Vagina (tissue), 2 donors: ENCODE measurements at regions not wholly inside any gene's neighbourhood (a gene's known extent, or its start where the extent isn't known, plus 50 kb on each side); places are given as distances from the start of the nearest gene placed in this dataset.

Experiments used
- DNase-seq, 2 donors: peaks; one replicate each; pipeline ENCODE4 v3.0.0-alpha.2; 2017; ENCODE audit errors: extremely low spot score in 2 of 2
- H3K27ac ChIP-seq: fragments of 200-600 bp; sonication (generic); one replicate; pipeline ENCODE4 v1.5.1; 2019
- H3K27me3 ChIP-seq: fragments of 200-600 bp; sonication (generic); one replicate; pipeline ENCODE4 v1.5.1; 2019
- H3K36me3 ChIP-seq, 2 donors: fragments of 200-600 bp; sonication (generic); one replicate each; pipeline ENCODE4 v1.5.1; 2017 to 2019
- H3K4me1 ChIP-seq: fragments of 200-600 bp; sonication (generic); one replicate; pipeline ENCODE4 v1.5.1; 2019
- H3K4me3 ChIP-seq, 2 donors: fragments of 200-600 bp; sonication (generic); 1 replicate in 1 of 2; 2 replicates in 1 of 2; pipeline ENCODE4 v1.5.1; 2016 to 2019
- H3K9me3 ChIP-seq: fragments of 200-600 bp; sonication (generic); one replicate; pipeline ENCODE4 v1.5.1; 2019
- CTCF ChIP-seq, 3 experiments: fragments of 450-650 bp in 2 of 3; fragments of 200-600 bp in 1 of 3; sonication (generic) in 1 of 3; IDR thresholded peaks; one replicate each; pipeline ENCODE4 v1.5.1; 2017 to 2019; ENCODE audit warnings: antibody characterized with exemption in 3 of 3, mild to moderate bottlenecking in 2 of 3, moderate library complexity in 2 of 3
- POLR2A ChIP-seq, 2 donors: fragments of 450-650 bp; IDR thresholded peaks; one replicate each; pipeline ENCODE4 v1.6.1; 2017; ENCODE audit warnings: antibody characterized with exemption in 2 of 2, mild to moderate bottlenecking in 2 of 2, moderate library complexity in 2 of 2
- POLR2AphosphoS5 ChIP-seq, 2 donors: sonication (generic); formaldehyde crosslinking; IDR thresholded peaks; one replicate each; pipeline ENCODE4 v1.9.0; 2017; ENCODE audit warnings: antibody characterized with exemption in 2 of 2, mild to moderate bottlenecking in 2 of 2, low read depth in 1 of 2; ENCODE audit not compliant: insufficient read depth in 1 of 2
- intact Hi-C: fragments of 100-400 bp; cut with DNase I; formaldehyde crosslinking; loops from one replicate; pipeline ENCODE4 v1.15.1; 2023

DNA sequence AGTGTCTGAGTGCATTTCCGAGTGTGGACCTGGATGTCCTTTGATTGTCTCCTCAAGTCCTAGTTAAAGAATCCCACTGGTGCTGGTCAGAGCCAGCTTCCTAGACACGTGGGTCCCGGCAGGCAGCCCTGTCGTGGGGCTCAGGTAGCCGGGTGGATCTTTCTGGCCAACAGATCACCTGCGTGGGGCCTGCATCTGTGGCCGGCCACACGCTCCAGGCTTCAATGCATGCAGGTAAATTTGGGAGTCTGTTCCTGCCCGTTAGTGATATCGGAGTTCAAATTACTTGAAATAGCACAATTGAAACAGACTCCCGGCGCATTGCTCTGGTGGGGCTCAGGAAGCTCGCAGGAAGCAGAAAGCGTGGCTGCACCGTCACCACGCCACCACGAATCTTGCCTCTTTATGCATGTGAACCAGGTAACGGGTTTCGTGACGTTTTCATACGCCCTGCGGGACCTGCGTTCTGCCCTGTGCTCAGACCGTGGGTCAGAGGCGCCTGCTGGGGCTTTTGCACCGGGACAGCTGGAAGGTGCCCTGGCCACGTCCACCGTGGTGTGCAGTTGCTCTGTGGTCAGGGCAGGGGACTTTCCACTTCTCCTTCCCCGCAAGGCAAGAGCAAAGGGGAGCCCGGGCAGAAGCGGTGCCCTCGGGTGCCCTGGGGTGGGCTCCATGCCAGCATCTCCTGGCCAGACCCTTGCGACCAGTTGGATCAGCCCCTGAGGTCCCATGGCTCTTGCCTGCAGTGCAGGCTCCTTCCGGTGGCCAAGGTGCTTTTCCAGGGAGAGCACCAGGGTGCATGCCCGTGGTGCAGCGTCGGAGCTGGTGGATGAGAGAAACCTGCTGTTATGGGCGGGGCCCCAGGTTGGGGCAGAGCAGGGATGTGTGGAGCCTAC is 803.5 kb downstream of the BRD1 start:
- Histone ChIP-seq H3K4me3 (no peak overlapping the region), H3K27ac (no peak overlapping the region), H3K9me3 (no peaks in the 10 kb centered on the region), H3K36me3 (no peaks in the 10 kb centered on the region), H3K27me3 (no peaks in the 10 kb centered on the region), H3K4me1 (no peaks in the 10 kb centered on the region)
- no peak for DNase-seq
- intact Hi-C loops = no loop called here
- TF ChIP-seq POLR2A (IDR thresholded peaks at IDR 0.05) (no peak), POLR2AphosphoS5 (IDR thresholded peaks at IDR 0.05; ENCODE audit: insufficient read depth in 1 of 2, low read depth in 1 of 2) (no peak), CTCF (IDR thresholded peaks at IDR 0.05) (no peak)

DNA sequence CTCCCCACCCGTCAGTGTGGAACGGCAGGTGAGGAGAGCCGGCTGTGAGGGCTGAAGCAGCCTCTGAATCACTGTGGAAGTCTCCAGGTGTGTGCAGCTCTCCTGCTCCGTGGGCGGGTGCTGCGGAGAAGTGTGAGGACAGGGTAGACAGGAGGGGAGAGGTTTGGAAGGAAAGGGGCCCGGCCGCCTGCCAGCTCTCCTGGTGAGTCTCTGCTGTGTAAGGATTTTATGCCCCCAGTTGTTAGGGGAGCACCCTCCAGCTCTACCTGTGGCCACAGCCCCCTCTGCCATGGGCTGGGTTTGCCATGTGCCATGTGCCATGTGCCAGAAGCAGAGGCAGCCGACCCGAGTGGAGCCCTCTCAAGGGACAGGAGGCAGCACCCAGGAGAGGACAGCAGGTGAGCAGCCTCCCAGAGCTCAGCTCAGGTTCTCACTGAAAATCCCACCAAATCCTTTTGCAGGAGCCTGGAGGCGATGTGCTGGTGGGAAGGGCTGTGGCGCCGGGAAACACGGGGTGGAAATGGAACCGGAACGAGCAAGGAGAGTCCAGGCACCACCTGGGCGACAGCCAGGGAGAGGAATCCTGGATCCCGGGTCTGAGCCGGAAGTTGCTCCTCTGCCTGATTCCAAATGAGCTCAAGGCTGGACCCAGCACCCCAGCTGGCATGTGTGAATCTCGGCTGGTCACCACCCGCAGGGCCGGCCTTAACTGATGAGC is 804.4 kb downstream of the BRD1 start:
- no peak for TF ChIP-seq POLR2A (IDR thresholded peaks at IDR 0.05)
- TF ChIP-seq CTCF (IDR thresholded peaks at IDR 0.05) = no peak
- TF ChIP-seq POLR2AphosphoS5 (IDR thresholded peaks at IDR 0.05; ENCODE audit: insufficient read depth in 1 of 2, low read depth in 1 of 2) = no peak
- no peaks in the 10 kb centered on the region for H3K36me3 ChIP-seq
- DNase-seq = no peak
- no peak overlapping the region for H3K4me3 ChIP-seq
- no peak overlapping the region for H3K27ac ChIP-seq
- H3K27me3 ChIP-seq = no peaks in the 10 kb centered on the region
- H3K4me1 ChIP-seq = no peaks in the 10 kb centered on the region
- no peaks in the 10 kb centered on the region for H3K9me3 ChIP-seq
- intact Hi-C loops = no loop called here

GRCh38 chr22:49022816-49023160 is 804.9 kb downstream of the BRD1 start:
- H3K4me3 ChIP-seq = no peak overlapping the region
- H3K9me3 ChIP-seq = no peaks in the 10 kb centered on the region
- no peak for TF ChIP-seq POLR2A (IDR thresholded peaks at IDR 0.05)
- no peak for TF ChIP-seq CTCF (IDR thresholded peaks at IDR 0.05)
- no peak for TF ChIP-seq POLR2AphosphoS5 (IDR thresholded peaks at IDR 0.05; ENCODE audit: insufficient read depth in 1 of 2, low read depth in 1 of 2)
- H3K27ac ChIP-seq = no peak overlapping the region
- intact Hi-C loops = no loop called here
- H3K36me3 ChIP-seq = no peaks in the 10 kb centered on the region
- H3K27me3 ChIP-seq = no peaks in the 10 kb centered on the region
- DNase-seq = no peak
- H3K4me1 ChIP-seq = no peaks in the 10 kb centered on the region

- H3K36me3 ChIP-seq = no peaks in the 10 kb centered on the region
- no peak for TF ChIP-seq POLR2A (IDR thresholded peaks at IDR 0.05)
- TF ChIP-seq CTCF (IDR thresholded peaks at IDR 0.05) = no peak
- TF ChIP-seq POLR2AphosphoS5 (IDR thresholded peaks at IDR 0.05; ENCODE audit: insufficient read depth in 1 of 2, low read depth in 1 of 2) = no peak
- no peak overlapping the region for H3K4me3 ChIP-seq
- H3K27ac ChIP-seq = no peak overlapping the region
- H3K9me3 ChIP-seq = no peaks in the 10 kb centered on the region
- no peaks in the 10 kb centered on the region for H3K4me1 ChIP-seq
- no peaks in the 10 kb centered on the region for H3K27me3 ChIP-seq
- no peak for DNase-seq
- intact Hi-C loops = no loop called here
Measured at GRCh38 chr22:49021926-49022815, 805.5 kb downstream of the BRD1 start.
